WTC11 (cell line): ENCODE measurements at regions not wholly inside any gene's neighbourhood (a gene's known extent, or its start where the extent isn't known, plus 50 kb on each side); places are given as distances from the start of the nearest gene placed in this dataset.
A peak's percentile ranks its signal among the peaks of the same experiment; 100 is the strongest.

Experiments
- ATAC-seq: fragments of 200-7000 bp; cut with Tn5 transposase; 2 replicates; pipeline ENCODE4 v1.10.0; 2021; ENCODE audit warnings: mild to moderate bottlenecking, moderate library complexity
- CTCF ChIA-PET: fragments of 300-600 bp; sonication (Branson Sonifier 250); formaldehyde crosslinking; loops from one replicate; lab custom pipeline; 2021; ENCODE audit warnings: antibody characterized with exemption; lab: Charles Lee
- POLR2A ChIA-PET: fragments of 350-600 bp; sonication (Branson Sonifier 250); formaldehyde crosslinking; loops from one replicate; lab custom pipeline; 2021; ENCODE audit warnings: antibody characterized with exemption; lab: Charles Lee
- DNase-seq: peaks from one replicate; pipeline ENCODE4 v3.0.0; 2021; ENCODE audit warnings: low spot score
- H3K27ac Mint-ChIP-seq: 2 replicates; pipeline ENCODE4 v1.8.0; 2021; ENCODE audit warnings: mixed read lengths
- H3K27me3 Mint-ChIP-seq: 2 replicates; pipeline ENCODE4 v1.8.0; 2021; ENCODE audit warnings: low read depth, mild to moderate bottlenecking, moderate library complexity, mixed read lengths
- H3K36me3 Mint-ChIP-seq: 2 replicates; pipeline ENCODE4 v1.8.0; 2021; ENCODE audit warnings: mixed read lengths
- H3K4me1 Mint-ChIP-seq: 2 replicates; pipeline ENCODE4 v1.8.0; 2022; ENCODE audit warnings: mixed read lengths
- H3K4me3 Mint-ChIP-seq: 2 replicates; pipeline ENCODE4 v1.8.0; 2021; ENCODE audit warnings: mild to moderate bottlenecking, moderate library complexity, mixed read lengths
- H3K9me3 Mint-ChIP-seq: 2 replicates; pipeline ENCODE4 v1.8.0; 2021; ENCODE audit warnings: mixed read lengths
- ATF1 ChIP-seq: sonication (generic); formaldehyde crosslinking; IDR thresholded peaks from 2 replicates; pipeline ENCODE4 v1.8.1; 2023; ENCODE audit warnings: mild to moderate bottlenecking, moderate library complexity, missing genetic modification reagents
- CBFB ChIP-seq: sonication (generic); formaldehyde crosslinking; IDR thresholded peaks from 2 replicates; pipeline ENCODE4 v1.8.1; 2022; ENCODE audit warnings: mild to moderate bottlenecking, low read depth, missing genetic modification reagents
- CREM ChIP-seq: sonication (generic); formaldehyde crosslinking; IDR thresholded peaks from 2 replicates; pipeline ENCODE4 v1.8.1; 2022; ENCODE audit warnings: mild to moderate bottlenecking, missing genetic modification reagents, moderate library complexity
- ESRRA ChIP-seq: sonication (generic); formaldehyde crosslinking; IDR thresholded peaks from 2 replicates; pipeline ENCODE4 v1.8.1; 2022; ENCODE audit warnings: mild to moderate bottlenecking, missing genetic modification reagents, borderline replicate concordance
- FOXK1 ChIP-seq: sonication (generic); formaldehyde crosslinking; IDR thresholded peaks from 2 replicates; pipeline ENCODE4 v1.8.0; 2022; ENCODE audit warnings: mild to moderate bottlenecking, moderate library complexity, missing genetic modification reagents
- GABPB1 ChIP-seq: sonication (generic); formaldehyde crosslinking; IDR thresholded peaks from 2 replicates; pipeline ENCODE4 v1.8.1; 2023; ENCODE audit warnings: mild to moderate bottlenecking, missing genetic modification reagents
- HMGA2 ChIP-seq: fragments of 250-450 bp; sonication (Bioruptor Pico); IDR thresholded peaks from 2 replicates; pipeline ENCODE4 v1.4.0; 2021; ENCODE audit warnings: mild to moderate bottlenecking, moderate library complexity
- HMGXB4 ChIP-seq: sonication (generic); formaldehyde crosslinking; IDR thresholded peaks from 2 replicates; pipeline ENCODE4 v1.8.1; 2023; ENCODE audit warnings: mild to moderate bottlenecking, moderate library complexity, missing genetic modification reagents
- KAT7 ChIP-seq: sonication (generic); formaldehyde crosslinking; IDR thresholded peaks from 2 replicates; pipeline ENCODE4 v1.8.1; 2023; ENCODE audit warnings: missing genetic modification reagents, mild to moderate bottlenecking, borderline replicate concordance
- MXD4 ChIP-seq: fragments of 250-450 bp; sonication (Bioruptor Pico); IDR thresholded peaks from 2 replicates; pipeline ENCODE4 v1.8.0; 2021; ENCODE audit warnings: mild to moderate bottlenecking, moderate library complexity, borderline replicate concordance
- NR1H2 ChIP-seq: sonication (generic); formaldehyde crosslinking; IDR thresholded peaks from 2 replicates; pipeline ENCODE4 v1.9.0; 2021; ENCODE audit warnings: mild to moderate bottlenecking, moderate library complexity, missing genetic modification reagents
- NR2C2 ChIP-seq: sonication (generic); formaldehyde crosslinking; IDR thresholded peaks from 2 replicates; pipeline ENCODE4 v1.8.0; 2022; ENCODE audit warnings: mild to moderate bottlenecking, missing genetic modification reagents
- SMAD3 ChIP-seq: sonication (generic); formaldehyde crosslinking; IDR thresholded peaks from 2 replicates; pipeline ENCODE4 v1.8.0; 2022; ENCODE audit warnings: missing genetic modification reagents, mild to moderate bottlenecking, borderline replicate concordance
- TF ChIP-seq, protein P1 (sequence below): sonication (generic); formaldehyde crosslinking; IDR thresholded peaks from 2 replicates; pipeline ENCODE4 v1.8.1; 2022; ENCODE audit warnings: mild to moderate bottlenecking, missing genetic modification reagents, moderate library complexity, borderline replicate concordance
- TF ChIP-seq, protein P2 (sequence below): fragments of 250-450 bp; sonication (Bioruptor Pico); IDR thresholded peaks from 2 replicates; pipeline ENCODE4 v2.1.2; 2022; ENCODE audit warnings: mild to moderate bottlenecking, moderate library complexity

DNA sequence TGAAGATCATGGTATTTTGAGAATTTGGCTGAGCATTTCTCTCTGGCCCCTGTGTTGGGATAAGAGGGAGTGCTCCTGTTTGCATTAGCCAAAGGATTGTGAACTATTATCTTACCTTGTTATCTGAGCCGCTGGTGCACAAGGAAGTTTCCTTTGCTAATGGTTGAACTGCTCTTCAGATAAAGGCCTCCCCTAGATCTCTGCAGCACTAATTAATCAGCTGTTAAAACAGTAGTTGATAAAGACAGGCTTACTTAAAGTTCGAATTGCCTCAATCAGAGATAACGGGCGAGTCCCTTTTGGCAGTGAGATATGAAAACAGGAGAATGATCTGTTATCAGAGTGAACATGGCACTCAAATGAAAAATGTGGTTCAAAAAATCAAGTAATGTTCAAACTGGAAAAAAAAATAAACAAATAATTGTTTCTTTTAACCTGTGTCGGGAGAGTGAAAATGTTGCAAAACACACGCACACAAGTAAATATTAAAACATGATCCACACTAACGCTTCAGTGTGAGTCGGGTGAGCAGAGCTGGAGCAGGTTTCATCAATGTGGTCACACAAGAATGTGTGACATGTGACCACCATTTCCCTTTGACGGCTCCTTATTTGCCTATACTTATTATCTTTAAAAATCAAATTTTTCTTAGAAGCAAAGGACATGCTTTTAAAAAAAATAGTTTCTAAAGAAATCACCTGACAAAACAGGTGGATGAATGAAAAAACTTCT lies 469.1 kb downstream of the SOX2 start:
- ChIA-PET CTCF (no interaction called here), POLR2A (no interaction called here)
- Mint-ChIP-seq H3K9me3 (no peaks in the 10 kb centered on the region), H3K27ac (peak overlapping the region; percentile 8; the same call in 1 of the 2 replicates), H3K36me3 (no peaks in the 10 kb centered on the region), H3K4me1 (peaks cover 70% of the 10 kb centered on the region)
- no peak for ATAC-seq
- TF ChIP-seq ESRRA, result no peak
- no peak for TF ChIP-seq HMGXB4 (CRISPR knock-in tag)
- no peak for TF ChIP-seq SMAD3 (CRISPR knock-in tag)
- TF ChIP-seq, all 79 proteins: peak for 0
- DNase-seq, result no peak
- Mint-ChIP-seq H3K4me3 (no peak overlapping the region), H3K27me3 (no peaks in the 10 kb centered on the region)

DNA sequence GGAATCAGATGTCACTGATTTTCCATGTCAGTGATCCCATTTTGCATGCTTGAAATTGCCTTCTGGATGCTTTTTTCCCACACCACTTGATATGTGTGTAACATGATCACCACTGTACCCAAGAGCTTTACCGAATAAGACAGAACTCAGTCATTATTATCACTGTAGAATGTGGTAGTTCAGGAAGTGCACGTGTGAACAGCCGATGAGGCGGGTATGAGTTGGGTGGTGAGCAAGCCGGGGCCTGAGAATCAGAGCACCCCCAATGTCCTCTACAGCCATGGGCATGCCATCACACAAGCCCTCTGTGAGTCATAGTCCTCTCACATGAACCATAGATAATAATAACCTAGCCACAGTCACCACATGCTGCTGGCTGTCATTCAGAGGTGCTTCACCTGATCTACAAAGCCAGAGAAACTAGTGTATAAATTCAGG lies 470.8 kb downstream of the SOX2 start:
- Mint-ChIP-seq H3K9me3 (peaks cover 12% of the 10 kb centered on the region), H3K4me1 (peaks cover 71% of the 10 kb centered on the region), H3K27ac (no peak overlapping the region), H3K4me3 (no peak overlapping the region)
- CTCF ChIA-PET, result no interaction called here
- POLR2A ChIA-PET, result no interaction called here
- no peak for DNase-seq
- no peak for ATAC-seq
- no peak for TF ChIP-seq CBFB (CRISPR knock-in tag)
- TF ChIP-seq CREM (CRISPR knock-in tag), result no peak
- TF ChIP-seq HMGA2, result no peak
- no peak for TF ChIP-seq GABPB1
- no peak for TF ChIP-seq KAT7
- TF ChIP-seq, all 79 proteins: peak for 0
- peaks cover 4% of the 10 kb centered on the region; the same call in 1 of the 2 replicates for H3K36me3 Mint-ChIP-seq
- no peaks in the 10 kb centered on the region; the same call in 1 of the 2 replicates for H3K27me3 Mint-ChIP-seq

DNA sequence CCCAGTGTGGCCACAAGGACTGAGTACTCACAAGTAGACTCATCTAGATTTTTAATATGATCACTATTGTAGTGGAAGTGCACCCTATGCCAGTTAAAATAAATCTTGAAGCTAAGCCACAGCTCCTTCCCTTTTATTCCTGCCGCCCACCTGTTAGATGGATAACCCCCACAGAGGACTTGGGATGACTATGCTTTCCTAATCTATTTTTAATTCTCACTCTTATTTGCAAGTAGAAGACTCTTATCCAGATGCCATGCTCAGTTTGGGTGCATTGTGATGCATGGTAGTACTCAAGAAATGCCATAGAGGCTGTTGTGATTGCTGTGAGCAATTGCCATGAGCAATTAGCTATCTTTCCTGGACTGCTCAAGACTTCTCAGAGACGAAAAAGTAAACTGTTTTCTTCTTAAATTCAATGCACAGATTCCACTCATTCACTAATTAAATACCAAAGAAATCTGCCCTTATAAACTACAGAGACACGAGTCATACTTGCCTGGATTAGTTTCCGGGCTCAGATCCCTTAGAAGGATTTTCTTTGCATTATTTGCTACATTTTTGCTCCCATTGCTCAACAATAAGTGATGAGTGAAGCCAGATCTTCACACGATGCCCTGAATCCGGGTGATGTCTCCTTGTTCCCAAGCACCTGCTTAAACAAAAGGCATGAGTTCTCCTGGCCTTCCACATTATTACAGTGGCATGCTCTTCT lies 472.1 kb downstream of the SOX2 start:
- Mint-ChIP-seq H3K4me1 (peaks cover 62% of the 10 kb centered on the region), H3K27me3 (no peaks in the 10 kb centered on the region; the same call in 1 of the 2 replicates), H3K9me3 (peaks cover 20% of the 10 kb centered on the region), H3K4me3 (no peak overlapping the region), H3K36me3 (peaks cover 4% of the 10 kb centered on the region; the same call in 1 of the 2 replicates), H3K27ac (no peak overlapping the region; the same call in 1 of the 2 replicates)
- TF ChIP-seq HMGXB4 (CRISPR knock-in tag), result no peak
- TF ChIP-seq, protein P1, sequence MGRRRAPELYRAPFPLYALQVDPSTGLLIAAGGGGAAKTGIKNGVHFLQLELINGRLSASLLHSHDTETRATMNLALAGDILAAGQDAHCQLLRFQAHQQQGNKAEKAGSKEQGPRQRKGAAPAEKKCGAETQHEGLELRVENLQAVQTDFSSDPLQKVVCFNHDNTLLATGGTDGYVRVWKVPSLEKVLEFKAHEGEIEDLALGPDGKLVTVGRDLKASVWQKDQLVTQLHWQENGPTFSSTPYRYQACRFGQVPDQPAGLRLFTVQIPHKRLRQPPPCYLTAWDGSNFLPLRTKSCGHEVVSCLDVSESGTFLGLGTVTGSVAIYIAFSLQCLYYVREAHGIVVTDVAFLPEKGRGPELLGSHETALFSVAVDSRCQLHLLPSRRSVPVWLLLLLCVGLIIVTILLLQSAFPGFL, result no peak
- TF ChIP-seq ATF1 (CRISPR knock-in tag), result no peak
- no peak for TF ChIP-seq MXD4 (CRISPR knock-in tag)
- no peak for TF ChIP-seq NR1H2 (CRISPR knock-in tag)
- no peak for TF ChIP-seq NR2C2 (CRISPR knock-in tag)
- TF ChIP-seq, protein P2, sequence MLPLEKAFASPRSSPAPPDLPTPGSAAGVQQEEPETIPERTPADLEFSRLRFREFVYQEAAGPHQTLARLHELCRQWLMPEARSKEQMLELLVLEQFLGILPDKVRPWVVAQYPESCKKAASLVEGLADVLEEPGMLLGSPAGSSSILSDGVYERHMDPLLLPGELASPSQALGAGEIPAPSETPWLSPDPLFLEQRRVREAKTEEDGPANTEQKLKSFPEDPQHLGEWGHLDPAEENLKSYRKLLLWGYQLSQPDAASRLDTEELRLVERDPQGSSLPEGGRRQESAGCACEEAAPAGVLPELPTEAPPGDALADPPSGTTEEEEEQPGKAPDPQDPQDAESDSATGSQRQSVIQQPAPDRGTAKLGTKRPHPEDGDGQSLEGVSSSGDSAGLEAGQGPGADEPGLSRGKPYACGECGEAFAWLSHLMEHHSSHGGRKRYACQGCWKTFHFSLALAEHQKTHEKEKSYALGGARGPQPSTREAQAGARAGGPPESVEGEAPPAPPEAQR (CRISPR knock-in tag), result no peak
- TF ChIP-seq FOXK1, result no peak
- CTCF ChIA-PET, result no interaction called here
- DNase-seq (no peak), ATAC-seq (peak; percentile 56)
- POLR2A ChIA-PET, result no interaction called here
